ENCODE measurements at regions not wholly inside any gene's neighbourhood (a gene's known extent, or its start where the extent isn't known, plus 50 kb on each side); places are given as distances from the start of the nearest gene placed in this dataset.

GRCh38 chr18:52150050-52150449, 189.9 kb upstream of the DCC start:
- no peak for TF ChIP-seq EZH2phosphoT487 (IDR thresholded peaks at IDR 0.05; ENCODE audit: low read length)
- TF ChIP-seq EZH2 (optimal IDR thresholded peaks at IDR 0.05; ENCODE audit: low read depth, low read length) = no peak
- no peak for TF ChIP-seq CTCF (IDR thresholded peaks at IDR 0.05; ENCODE audit: low read length)
- no peak overlapping the region for H3K27ac ChIP-seq (ENCODE audit: low read length)
- no peak for DNase-seq

GRCh38 chr18:52152036-52152435, 188.0 kb upstream of the DCC start:
- Histone ChIP-seq H3K79me2 (ENCODE audit: low read length) (no peaks in the 10 kb centered on the region), H3K9ac (ENCODE audit: low read length) (no peak overlapping the region), H4K20me1 (ENCODE audit: insufficient read depth, low read length) (no peaks in the 10 kb centered on the region), H3K36me3 (replicated peaks; ENCODE audit: insufficient read depth, low read length) (no peaks in the 10 kb centered on the region), H3K4me3 (ENCODE audit: low read length) (no peak overlapping the region), H3K9me2 (replicated peaks; ENCODE audit: insufficient read depth, low read length) (no peaks in the 10 kb centered on the region), H3K4me2 (ENCODE audit: low read depth, low read length) (peak overlapping the region; percentile 63), H3K9me3 (replicated peaks; ENCODE audit: insufficient read depth, low read length) (no peaks in the 10 kb centered on the region), H3K27me3 (replicated peaks; ENCODE audit: insufficient read depth, low read length) (no peaks in the 10 kb centered on the region), H2AFZ (ENCODE audit: low read length) (peak overlapping the region; percentile 40), H3F3A (ENCODE audit: insufficient read depth, low read length) (no peaks in the 10 kb centered on the region), H3K4me1 (ENCODE audit: low read length) (peaks cover 33% of the 10 kb centered on the region), H3K27ac (ENCODE audit: low read length) (peak overlapping the region; percentile 57; the same call in 1 of the 2 replicates)
- DNase-seq = peak; percentile 84
- TF ChIP-seq EZH2phosphoT487 (IDR thresholded peaks at IDR 0.05; ENCODE audit: low read length) (no peak), EZH2 (optimal IDR thresholded peaks at IDR 0.05; ENCODE audit: low read depth, low read length) (no peak), CTCF (IDR thresholded peaks at IDR 0.05; ENCODE audit: low read length) (no peak)

More at GRCh38 chr18:52150050-52150449, 189.9 kb upstream of the DCC start:
- H3K4me1 ChIP-seq (ENCODE audit: low read length) = peaks cover 16% of the 10 kb centered on the region
- no peak overlapping the region for H3K9ac ChIP-seq (ENCODE audit: low read length)
- no peaks in the 10 kb centered on the region for H3K36me3 ChIP-seq (replicated peaks; ENCODE audit: insufficient read depth, low read length)
- H4K20me1 ChIP-seq (ENCODE audit: insufficient read depth, low read length) = no peaks in the 10 kb centered on the region
- no peaks in the 10 kb centered on the region for H3K79me2 ChIP-seq (ENCODE audit: low read length)
- H3K4me2 ChIP-seq (ENCODE audit: low read depth, low read length) = no peak overlapping the region
- H3K4me3 ChIP-seq (ENCODE audit: low read length) = no peak overlapping the region
- H3K27me3 ChIP-seq (replicated peaks; ENCODE audit: insufficient read depth, low read length) = no peaks in the 10 kb centered on the region
- H2AFZ ChIP-seq (ENCODE audit: low read length) = no peak overlapping the region
- H3K9me2 ChIP-seq (replicated peaks; ENCODE audit: insufficient read depth, low read length) = no peaks in the 10 kb centered on the region
- H3K9me3 ChIP-seq (replicated peaks; ENCODE audit: insufficient read depth, low read length) = no peaks in the 10 kb centered on the region
- no peaks in the 10 kb centered on the region for H3F3A ChIP-seq (ENCODE audit: insufficient read depth, low read length)

- Histone ChIP-seq H3K4me2 (ENCODE audit: low read depth, low read length) (peak overlapping the region; percentile 2; the same call in 1 of the 2 replicates), H3K79me2 (ENCODE audit: low read length) (no peaks in the 10 kb centered on the region), H3F3A (ENCODE audit: insufficient read depth, low read length) (no peaks in the 10 kb centered on the region), H3K27me3 (replicated peaks; ENCODE audit: insufficient read depth, low read length) (no peaks in the 10 kb centered on the region), H3K9ac (ENCODE audit: low read length) (no peak overlapping the region), H3K27ac (ENCODE audit: low read length) (no peak overlapping the region), H3K9me3 (replicated peaks; ENCODE audit: insufficient read depth, low read length) (no peaks in the 10 kb centered on the region), H3K9me2 (replicated peaks; ENCODE audit: insufficient read depth, low read length) (no peaks in the 10 kb centered on the region), H4K20me1 (ENCODE audit: insufficient read depth, low read length) (no peaks in the 10 kb centered on the region), H3K36me3 (replicated peaks; ENCODE audit: insufficient read depth, low read length) (no peaks in the 10 kb centered on the region), H3K4me3 (ENCODE audit: low read length) (no peak overlapping the region), H2AFZ (ENCODE audit: low read length) (peak overlapping the region; percentile 2; the same call in 1 of the 2 replicates), H3K4me1 (ENCODE audit: low read length) (peaks cover 36% of the 10 kb centered on the region)
- DNase-seq = no peak
- TF ChIP-seq EZH2 (optimal IDR thresholded peaks at IDR 0.05; ENCODE audit: low read depth, low read length) (no peak), CTCF (IDR thresholded peaks at IDR 0.05; ENCODE audit: low read length) (no peak), EZH2phosphoT487 (IDR thresholded peaks at IDR 0.05; ENCODE audit: low read length) (no peak)
Observed at GRCh38 chr18:52156166-52156565, 183.8 kb upstream of the DCC start.
